ENCODE measurements at regions not wholly inside any gene's neighbourhood (a gene's known extent, or its start where the extent isn't known, plus 50 kb on each side); places are given as distances from the start of the nearest gene placed in this dataset.

DNA sequence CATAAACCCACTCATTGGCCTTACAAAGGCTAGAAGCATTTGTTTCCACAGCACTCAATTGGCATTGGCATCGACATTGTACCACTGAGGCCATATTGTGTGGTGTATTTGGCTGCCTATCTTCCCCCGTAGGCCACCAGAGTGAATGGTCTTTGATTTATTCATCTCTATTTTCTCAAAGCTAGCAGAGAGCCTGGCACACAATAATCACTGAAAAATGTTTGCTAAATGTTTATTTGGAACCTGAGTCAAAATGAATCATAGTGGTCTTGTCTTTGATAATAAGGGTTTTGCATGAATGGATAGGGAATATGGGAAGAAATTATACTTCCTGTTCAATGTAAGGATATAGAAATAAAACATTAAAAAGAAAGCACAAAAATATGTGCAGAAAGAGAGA is 107.3 kb upstream of the SLC8A1 start:
- DNase-seq (ENCODE audit: extremely low read depth, low read depth, low spot score) = no peak

DNA sequence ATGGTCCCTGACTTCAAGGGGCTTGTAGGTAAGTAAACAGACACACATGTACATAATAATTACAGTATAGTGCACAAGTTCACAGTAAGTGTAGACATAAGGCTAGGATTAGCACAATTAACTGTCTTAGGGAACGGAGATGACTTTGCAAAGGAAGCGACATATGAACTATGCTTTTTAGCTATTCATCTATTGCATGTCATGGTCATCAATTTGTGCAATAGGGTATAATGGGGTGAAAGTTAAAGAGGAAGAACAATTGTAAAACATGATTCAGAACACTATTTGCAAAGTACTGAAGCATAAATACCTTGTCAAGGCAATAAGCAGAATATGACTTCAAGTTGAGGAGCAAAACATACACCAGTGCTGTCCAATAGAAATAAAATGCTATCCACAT is 112.3 kb upstream of the SLC8A1 start:
- no peak for DNase-seq (ENCODE audit: extremely low read depth, low read depth, low spot score)

DNA sequence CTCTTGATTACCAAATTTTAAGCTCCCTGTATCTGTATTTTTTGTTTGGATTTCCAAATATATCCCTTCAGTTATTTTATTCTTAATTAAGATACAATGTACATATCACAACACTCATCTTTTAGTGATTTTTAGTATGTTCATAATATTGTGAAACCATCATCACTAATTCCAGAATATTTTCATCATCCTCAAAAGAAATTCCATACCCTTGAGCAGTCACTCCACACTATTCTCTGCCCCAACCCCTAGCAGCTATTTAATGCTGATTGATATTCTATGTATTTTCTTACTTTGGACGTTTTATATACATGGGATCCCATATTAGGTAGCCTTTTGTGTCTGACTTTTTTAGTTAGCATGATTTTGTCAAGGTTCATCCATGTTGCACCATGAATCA is 127.4 kb upstream of the SLC8A1 start:
- DNase-seq (ENCODE audit: extremely low read depth, low read depth, low spot score) = no peak

DNA sequence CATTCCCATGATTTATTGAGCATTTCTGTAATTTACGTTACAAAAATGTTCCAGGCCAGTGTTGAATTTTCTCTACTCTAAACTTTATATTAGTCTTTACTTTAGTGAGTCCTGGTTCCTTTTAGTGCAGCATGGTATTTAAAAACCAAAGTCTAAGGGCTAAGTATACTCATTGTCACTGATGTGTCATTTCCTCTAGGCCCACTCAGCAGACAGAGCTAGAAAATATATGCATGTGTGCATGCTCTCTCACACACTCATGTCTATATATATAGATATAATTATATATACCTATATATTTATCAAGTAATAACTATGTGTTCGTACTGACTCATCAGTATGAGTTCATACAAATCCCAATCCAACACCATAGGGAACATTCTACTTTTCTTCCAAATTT is 132.5 kb upstream of the SLC8A1 start:
- no peak for DNase-seq (ENCODE audit: extremely low read depth, low read depth, low spot score)

DNA sequence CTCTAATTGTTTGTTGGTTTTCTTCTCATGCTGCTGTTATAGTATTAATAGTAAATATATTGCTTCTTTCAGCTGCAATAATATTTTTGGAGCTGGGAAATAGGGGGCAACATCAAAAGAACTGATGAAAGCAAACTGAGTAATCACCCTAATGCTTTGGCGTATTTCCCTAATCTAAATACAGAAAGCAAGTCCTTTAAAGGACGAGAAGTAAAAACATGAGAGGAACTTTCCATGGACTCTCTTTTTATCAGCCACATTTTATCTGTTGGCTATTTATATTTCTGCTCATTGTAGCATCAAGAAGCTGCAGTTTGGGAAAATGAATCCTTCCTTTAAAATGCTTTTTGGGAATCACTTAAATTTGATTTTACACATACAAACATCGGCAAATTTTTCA is 139.9 kb upstream of the SLC8A1 start:
- no peak for DNase-seq (ENCODE audit: extremely low read depth, low read depth, low spot score)

DNA sequence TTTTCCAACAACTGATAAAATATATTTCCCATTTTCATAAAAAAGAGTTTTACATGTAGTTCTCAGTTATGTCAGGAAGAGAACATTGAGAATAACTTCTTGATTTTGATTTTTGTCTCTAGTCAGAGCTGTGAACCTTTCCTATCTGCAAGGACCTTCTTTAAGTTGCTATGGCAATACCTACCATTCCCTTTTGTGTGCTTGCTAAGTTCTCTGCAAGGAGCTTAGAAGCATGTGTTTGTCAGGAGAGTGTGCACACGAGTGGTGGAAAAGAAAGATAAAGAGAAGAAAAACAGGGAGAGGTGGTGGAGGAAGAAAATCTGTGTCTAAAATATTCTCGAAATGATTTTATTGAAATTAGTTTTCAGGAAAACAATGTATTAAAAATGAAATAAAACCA is 140.3 kb upstream of the SLC8A1 start:
- DNase-seq (ENCODE audit: extremely low read depth, low read depth, low spot score) = no peak

DNA sequence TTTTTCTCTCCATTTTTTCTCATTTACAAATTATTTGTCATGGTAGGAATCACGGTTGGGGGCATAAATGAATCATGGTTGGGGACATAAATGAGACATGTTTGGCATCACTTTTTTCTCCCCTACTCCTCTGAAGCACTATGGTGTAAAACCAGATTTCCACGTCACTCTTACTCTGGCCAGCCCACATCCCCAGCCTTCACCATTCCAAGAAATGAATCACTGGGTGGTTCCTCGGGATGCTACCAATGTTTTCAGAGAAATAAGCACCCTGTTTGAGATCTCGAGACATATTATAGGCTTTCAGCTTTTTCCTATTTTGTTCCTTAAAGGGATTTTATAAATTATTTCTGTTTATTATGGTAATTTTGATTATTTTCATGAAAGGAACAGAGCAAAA is 155.0 kb upstream of the SLC8A1 start:
- no peak for DNase-seq (ENCODE audit: extremely low read depth, low read depth, low spot score)

DNA sequence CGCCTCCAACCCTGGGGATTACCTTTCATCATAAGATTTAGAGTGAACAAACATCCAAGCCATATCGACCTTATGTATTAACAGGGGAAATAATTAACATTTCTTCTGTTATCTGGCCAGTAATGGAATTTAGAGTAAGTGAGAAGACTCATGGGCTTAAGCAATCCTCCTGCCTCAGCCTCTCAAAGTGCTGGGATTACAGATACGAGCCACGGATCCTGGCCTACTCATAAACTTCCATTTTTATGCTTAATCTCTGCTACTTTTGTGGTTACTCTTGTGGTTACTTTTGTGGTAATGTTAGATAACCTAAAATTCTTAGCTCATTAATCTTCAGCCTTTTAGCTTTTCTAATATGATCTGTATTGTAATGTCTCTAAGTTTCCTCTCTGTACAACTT is 159.3 kb upstream of the SLC8A1 start:
- DNase-seq (ENCODE audit: extremely low read depth, low read depth, low spot score) = no peak

DNA sequence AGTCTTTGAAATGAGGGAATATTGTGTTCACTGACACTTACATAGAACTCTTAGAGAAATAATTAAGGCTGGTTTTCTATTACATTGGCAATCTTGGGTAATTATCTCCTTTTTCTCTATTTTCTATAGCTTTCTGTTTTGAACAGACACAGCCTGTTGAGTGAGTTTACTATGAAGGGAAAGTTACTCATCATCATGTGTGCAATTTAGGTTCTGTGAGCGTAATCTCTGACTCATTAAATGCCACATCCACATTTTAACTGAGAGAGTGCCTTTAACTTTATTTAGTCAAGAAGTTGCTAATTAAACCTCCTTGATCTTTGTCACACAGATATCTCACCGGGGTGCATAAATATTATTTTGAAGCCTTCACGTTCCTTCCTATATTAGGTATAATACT is 174.0 kb upstream of the SLC8A1 start:
- DNase-seq (ENCODE audit: extremely low read depth, low read depth, low spot score) = no peak

DNA sequence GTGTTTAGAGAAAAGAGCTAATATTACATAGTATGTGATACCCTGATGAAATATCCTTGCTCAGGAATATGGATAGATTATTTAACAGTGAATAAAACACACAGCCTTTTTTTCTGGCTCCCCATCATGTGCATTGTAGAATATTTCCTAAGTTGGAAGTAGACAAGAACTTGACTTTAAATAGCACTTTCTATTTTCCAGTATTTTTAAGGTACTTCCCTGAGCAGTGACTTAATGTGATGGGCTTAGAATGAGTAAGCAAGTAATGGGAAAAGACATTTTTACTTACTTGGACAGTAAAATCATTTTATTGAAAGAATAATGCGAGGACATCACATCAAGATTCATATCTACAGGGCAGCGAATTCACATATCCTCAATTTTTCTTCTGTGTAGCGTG is 176.7 kb upstream of the SLC8A1 start:
- no peak for DNase-seq (ENCODE audit: extremely low read depth, low read depth, low spot score)

DNA sequence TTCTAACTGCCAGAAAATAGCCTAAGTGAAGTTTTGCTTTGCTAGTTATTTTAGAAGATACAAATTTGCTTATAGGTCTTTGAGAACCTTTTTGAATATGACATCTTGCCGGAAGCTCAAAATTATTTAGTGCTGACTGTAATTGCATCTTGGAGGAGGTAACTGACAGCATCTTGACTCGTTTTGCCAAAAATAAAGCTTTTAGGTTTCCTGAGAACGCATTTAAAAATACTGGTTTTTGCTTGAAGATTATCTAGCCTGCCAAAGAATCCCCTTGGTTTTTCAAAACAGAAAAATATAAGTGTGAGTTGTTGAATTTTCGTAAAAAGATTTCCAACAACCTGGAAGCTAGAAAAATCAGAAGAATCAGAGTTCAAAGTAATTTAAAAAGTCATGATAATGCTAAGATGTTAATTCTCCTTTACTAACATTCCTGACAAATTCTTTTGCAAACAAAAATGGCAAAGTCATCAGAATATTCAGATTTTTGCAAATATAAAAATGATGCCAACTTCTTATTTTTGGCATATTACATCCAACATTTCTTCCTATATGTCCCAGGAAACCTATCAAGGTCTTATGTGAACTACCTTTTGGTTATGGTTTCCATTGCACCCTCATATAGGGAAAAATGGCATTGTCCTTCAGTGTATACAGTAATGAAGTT is 178.0 kb upstream of the SLC8A1 start:
- DNase-seq (ENCODE audit: extremely low read depth, low read depth, low spot score) = no peak

DNA sequence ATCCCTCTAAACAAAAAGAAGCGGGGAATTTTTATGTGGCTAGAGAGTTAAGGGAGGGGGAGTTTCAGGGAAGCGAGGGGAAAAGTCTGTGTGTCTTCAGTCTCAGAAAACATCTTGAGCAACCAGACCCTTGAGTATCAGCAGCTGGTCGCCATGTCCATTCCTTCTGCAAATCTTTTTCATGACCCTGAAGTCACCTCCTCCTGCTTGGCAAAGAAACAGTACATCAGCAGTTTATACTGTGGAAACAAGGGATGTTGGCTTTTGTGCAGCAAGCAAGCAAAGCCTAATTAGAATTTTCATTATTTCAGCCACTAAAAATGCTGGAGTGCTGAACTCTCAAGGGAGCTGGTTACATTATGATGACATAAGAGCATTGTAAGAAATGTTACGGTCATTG is 187.4 kb upstream of the SLC8A1 start:
- no peak for DNase-seq (ENCODE audit: extremely low read depth, low read depth, low spot score)

DNA sequence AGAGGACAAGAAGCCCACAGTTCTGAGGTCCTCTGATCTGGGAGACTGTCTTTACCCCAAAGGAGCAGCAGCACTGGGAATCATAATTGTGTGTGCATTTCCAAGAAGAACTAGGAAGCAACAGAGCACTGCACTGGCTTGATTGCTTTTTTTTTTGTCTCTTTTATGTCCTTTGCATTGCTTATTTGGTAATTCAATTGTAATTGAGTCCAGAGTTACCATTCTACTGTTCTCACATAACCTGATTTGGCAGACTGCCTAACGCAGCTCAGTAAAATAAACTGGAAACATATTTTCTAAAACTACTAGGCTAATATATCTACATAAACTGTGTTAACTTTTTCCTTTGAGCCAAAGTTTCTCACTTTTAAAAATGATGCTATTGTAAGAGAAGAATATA is 190.3 kb upstream of the SLC8A1 start:
- DNase-seq (ENCODE audit: extremely low read depth, low read depth, low spot score) = no peak

DNA sequence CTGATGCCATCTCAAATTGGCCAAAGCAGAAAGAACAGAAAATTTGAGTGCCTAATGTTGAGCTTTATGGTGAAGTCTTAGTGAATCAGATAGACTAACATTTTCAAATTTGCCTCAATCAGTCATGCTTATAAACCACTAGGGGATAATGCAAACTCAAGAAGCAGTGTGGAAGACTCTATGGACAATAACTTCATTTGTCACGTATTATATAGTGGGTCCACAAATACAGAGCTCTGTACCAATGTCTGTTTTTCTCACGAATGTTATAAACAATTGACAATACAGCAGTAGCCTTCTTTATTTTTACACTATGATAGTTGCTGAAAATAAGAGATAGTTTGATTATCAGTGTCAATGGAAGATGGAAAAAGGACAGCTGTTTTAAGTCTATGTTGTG is 190.8 kb upstream of the SLC8A1 start:
- no peak for DNase-seq (ENCODE audit: extremely low read depth, low read depth, low spot score)

DNA sequence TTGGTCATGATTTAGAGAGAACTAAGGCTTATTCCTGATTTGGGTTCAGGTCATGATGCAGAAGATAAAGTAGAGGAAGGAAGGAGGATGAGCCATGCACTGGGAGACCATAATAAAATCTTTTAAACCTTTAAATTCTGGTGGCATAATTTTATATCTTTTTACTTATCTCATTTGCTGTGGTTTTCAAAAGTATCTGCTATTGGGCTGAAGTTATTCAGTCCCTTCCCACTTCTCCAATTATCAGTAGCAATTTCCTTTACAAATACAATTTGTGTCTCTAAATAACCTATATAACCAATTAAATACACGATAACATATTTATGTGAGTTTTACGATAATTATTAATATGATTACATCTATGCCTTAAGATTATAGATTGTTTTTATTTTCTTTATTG is 194.8 kb upstream of the SLC8A1 start:
- DNase-seq (ENCODE audit: extremely low read depth, low read depth, low spot score) = no peak

DNA sequence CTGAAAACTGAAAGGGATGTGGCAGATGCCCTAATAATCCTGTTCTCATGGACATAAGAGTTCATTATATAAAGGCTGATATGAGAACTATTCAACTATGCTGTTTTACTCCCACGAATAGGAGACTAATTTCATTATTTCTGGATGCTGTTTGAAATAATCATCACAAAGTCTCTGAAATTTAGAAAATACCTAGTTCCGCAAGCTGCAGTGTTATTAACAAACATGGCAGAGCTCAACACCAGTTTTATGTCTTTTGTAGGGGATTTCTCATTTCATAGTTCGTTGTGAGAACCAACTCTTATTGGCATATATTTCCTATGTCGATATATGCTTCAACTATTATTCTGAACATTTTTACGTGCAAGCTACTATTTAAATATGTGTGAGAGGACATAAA is 200.3 kb upstream of the SLC8A1 start:
- no peak for DNase-seq (ENCODE audit: extremely low read depth, low read depth, low spot score)

DNA sequence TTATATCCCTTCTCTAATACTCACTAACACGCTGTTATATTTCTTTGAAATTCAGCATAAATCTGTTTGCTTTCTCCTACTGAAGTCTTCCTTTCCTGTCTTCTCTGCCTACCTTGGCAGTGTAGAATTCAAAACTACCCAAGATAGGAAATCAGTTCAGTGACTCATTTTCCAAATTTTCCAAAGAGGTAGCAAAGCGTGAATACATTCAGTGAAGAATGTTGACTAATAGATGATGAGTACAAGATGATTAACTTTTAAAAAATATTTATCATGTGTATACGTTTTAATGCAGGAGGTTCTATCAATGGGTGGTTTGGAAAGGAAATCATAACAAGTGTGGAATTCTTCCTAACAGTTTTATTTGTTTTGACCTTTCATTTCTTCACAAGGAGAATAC is 201.9 kb upstream of the SLC8A1 start:
- no peak for DNase-seq (ENCODE audit: extremely low read depth, low read depth, low spot score)

DNA sequence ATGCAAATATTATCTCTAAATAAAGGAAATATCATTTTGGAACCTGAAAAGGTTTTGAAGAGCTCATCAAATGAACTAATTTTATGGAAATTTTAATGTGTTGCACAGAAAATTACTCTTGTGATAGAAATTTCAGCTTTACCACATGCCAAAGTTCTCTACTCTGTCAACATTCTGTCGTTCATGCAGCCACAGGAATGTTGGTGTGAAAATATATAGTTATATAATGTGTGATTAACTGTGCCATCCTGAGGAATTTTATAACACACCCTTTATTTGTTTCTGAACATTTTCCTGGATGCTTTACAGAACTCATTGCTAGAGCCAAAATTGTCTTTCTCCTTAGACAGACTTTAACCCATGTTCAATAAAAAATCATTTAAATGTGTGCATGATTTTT is 202.5 kb upstream of the SLC8A1 start:
- DNase-seq (ENCODE audit: extremely low read depth, low read depth, low spot score) = no peak

DNA sequence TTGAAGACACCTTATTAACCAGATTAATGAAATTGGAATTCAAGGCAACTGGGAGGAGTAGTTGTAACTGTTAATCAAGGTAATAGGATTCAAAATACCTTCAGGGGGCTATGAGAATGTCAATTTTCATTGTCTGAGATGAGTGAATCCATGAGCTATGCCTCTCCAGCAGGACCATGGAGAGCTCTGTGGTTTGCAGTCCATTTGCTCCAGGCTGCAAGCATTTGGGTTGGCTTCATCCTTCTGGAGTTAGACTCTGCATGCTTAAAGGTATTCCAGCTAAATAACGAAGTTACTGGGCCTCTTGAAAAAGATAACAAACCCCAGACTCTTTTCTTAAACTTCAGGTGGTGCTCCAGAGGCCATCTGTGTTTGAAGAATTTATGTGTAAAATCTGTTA is 207.1 kb upstream of the SLC8A1 start:
- DNase-seq (ENCODE audit: extremely low read depth, low read depth, low spot score) = no peak

DNA sequence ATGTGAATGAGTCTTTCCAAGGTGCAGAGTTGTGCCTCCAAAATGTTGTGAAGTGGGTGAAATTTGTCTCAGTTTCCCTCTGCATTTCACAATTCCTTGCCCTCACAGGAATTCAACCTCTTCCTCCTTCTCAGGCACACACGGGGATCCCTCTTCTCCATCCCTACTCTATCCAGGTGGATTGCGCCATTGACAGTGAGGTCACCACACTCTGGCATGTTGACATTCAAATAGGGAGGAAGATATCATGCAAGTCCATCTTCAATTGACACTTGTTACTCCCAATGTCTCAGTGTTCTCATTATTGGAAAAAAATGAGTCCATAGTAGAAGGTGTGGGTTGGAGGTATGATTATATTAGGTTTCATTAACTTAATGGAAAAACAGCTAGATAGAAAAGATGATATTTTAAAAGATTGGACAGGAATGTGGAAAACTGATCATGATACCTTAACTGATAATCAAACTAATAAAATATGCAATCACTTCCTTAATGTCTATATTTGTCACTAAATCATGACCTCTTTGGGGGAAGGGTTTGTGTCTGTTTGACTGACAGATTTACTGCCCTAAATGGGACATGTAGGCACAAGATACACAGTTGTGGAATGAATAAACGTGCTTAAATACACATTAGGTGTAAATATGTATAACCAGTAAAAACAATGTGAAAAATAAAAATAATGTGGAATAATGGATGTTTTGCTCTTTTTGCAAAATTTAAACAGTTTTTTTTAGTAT is 213.8 kb upstream of the SLC8A1 start:
- DNase-seq (ENCODE audit: extremely low read depth, low read depth, low spot score) = no peak

DNA sequence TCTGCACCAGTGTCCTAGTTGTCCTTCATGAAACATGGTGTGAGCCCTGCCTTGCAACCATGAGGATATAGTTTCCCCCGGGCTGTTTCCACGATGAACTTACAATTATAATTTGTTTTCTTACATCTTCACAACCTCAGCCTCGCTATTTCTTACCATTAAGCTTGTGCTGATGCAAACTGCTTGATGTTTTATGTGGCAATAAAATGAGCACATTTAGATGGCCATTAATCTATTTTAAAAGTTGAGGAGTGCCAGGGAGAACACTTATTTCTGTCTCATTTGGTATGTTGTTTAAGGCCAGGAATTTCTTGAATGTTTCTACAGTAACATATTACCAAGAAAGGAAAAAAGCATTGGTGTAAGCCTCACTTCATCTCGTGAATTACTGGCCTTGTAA is 214.5 kb upstream of the SLC8A1 start:
- no peak for DNase-seq (ENCODE audit: extremely low read depth, low read depth, low spot score)

DNA sequence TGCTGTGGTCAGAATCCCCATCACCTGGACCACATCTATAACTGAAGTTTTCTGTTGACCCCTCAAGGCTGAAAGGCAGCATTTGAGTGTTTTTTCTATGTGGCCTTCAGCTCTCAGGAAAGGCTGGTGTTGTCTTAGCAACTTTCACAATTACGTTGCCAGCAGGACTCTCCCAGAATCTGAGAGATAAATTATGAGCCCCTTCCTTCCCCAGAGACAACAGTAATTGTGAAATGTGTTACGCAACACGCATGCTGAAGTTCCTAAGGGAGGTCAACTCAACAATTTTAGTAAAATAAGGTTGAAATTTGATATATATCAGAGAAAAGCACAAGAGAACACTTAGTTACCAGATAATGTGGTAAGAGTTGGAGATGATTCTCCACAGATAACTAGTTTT is 216.5 kb upstream of the SLC8A1 start:
- DNase-seq (ENCODE audit: extremely low read depth, low read depth, low spot score) = no peak

Measured in glomerular endothelial cell (primary cell).